SK-N-SH treated with all-trans-retinoic acid at 6 μM for 48 hours (cell line): ENCODE measurements at regions not wholly inside any gene's neighbourhood (a gene's known extent, or its start where the extent isn't known, plus 50 kb on each side); places are given as distances from the start of the nearest gene placed in this dataset.

Experiments
- CREB5 ChIP-seq: fragments of 250-450 bp; sonication (Bioruptor Pico); IDR thresholded peaks from 2 replicates; pipeline ENCODE4 v1.5.1; 2020; ENCODE audit warnings: low read depth, mild to moderate bottlenecking, moderate library complexity
- CSRNP3 ChIP-seq: fragments of 250-450 bp; sonication (Bioruptor Pico); IDR thresholded peaks from 2 replicates; pipeline ENCODE4 v1.5.1; 2021; ENCODE audit warnings: mild to moderate bottlenecking, moderate library complexity
- ESRRG ChIP-seq: fragments of 250-450 bp; sonication (Bioruptor Pico); IDR thresholded peaks from 2 replicates; pipeline ENCODE4 v1.6.1; 2021; ENCODE audit warnings: mild to moderate bottlenecking
- ISL1 ChIP-seq: fragments of 250-450 bp; sonication (Bioruptor Pico); IDR thresholded peaks from 2 replicates; pipeline ENCODE4 v2.1.2; 2022; ENCODE audit warnings: mild to moderate bottlenecking, moderate library complexity
- PATZ1 ChIP-seq: fragments of 250-450 bp; sonication (Bioruptor Pico); IDR thresholded peaks from 2 replicates; pipeline ENCODE4 v1.8.0; 2020; ENCODE audit warnings: mild to moderate bottlenecking, moderate library complexity, borderline replicate concordance
- PPARA ChIP-seq: fragments of 250-450 bp; sonication (Bioruptor Pico); IDR thresholded peaks from 2 replicates; pipeline ENCODE4 v1.5.0; 2020; ENCODE audit warnings: mild to moderate bottlenecking, borderline replicate concordance
- SNAI2 ChIP-seq: fragments of 250-450 bp; sonication (Bioruptor Pico); IDR thresholded peaks from 2 replicates; pipeline ENCODE4 v1.5.0; 2020; ENCODE audit warnings: mild to moderate bottlenecking, moderate library complexity
- TCF4 ChIP-seq: fragments of 250-450 bp; sonication (Bioruptor Pico); IDR thresholded peaks from 2 replicates; pipeline ENCODE4 v1.8.0; 2021; ENCODE audit warnings: mild to moderate bottlenecking, moderate library complexity, borderline replicate concordance
- ZC3H10 ChIP-seq: fragments of 250-450 bp; sonication (Bioruptor Pico); IDR thresholded peaks from 2 replicates; pipeline ENCODE4 v1.5.1; 2021; ENCODE audit warnings: mild to moderate bottlenecking, moderate library complexity
- ZFP30 ChIP-seq: fragments of 450-650 bp; formaldehyde crosslinking; IDR thresholded peaks from 2 replicates; pipeline ENCODE4 v1.5.0; 2022; ENCODE audit warnings: mild to moderate bottlenecking, moderate library complexity

- no peak for TF ChIP-seq CSRNP3 (CRISPR knock-in tag)
- TF ChIP-seq PPARA (CRISPR knock-in tag) = no peak
- no peak for TF ChIP-seq SNAI2
- no peak for TF ChIP-seq ZFP30 (CRISPR knock-in tag)
- no peak for TF ChIP-seq PATZ1 (CRISPR knock-in tag)
- TF ChIP-seq ESRRG = no peak
- TF ChIP-seq TCF4 = no peak
- no peak for TF ChIP-seq ZC3H10 (CRISPR knock-in tag)
- TF ChIP-seq CREB5 (CRISPR knock-in tag) = no peak
- no peak for TF ChIP-seq ISL1 (CRISPR knock-in tag)
These were observed 463.3 kb upstream of the PODXL start for GRCh38 chr7:132019703-132020102.
